ENCODE measurements at regions not wholly inside any gene's neighbourhood (a gene's known extent, or its start where the extent isn't known, plus 50 kb on each side); places are given as distances from the start of the nearest gene placed in this dataset.
A peak's percentile ranks its signal among the peaks of the same experiment; 100 is the strongest.

GRCh38 chrX:148333989-148334388 is 166.4 kb upstream of the AFF2 start:
- H3K4me1 ChIP-seq (ENCODE audit: insufficient read depth, low read length), result peaks cover 37% of the 10 kb centered on the region
- H3K27ac ChIP-seq (ENCODE audit: low read depth in 1 of 2, low read length in 2 of 2), result peak overlapping the region in 1 of 2 donors; percentile 64
- ChIA-PET CTCF (no interaction called here), POLR2A (interaction anchor here (0.6 to 1.4 kb wide), 4 partner anchors 11 to 113 kb away, joined by 3 to 8 read pairs (median 4); no protein-coding TSS in a partner anchor)
- no peaks in the 10 kb centered on the region for H3K9me3 Mint-ChIP-seq
- ATAC-seq (ENCODE audit: poor library complexity) (peak; percentile 92), DNase-seq (peak in 6 of 14 experiments; percentile 10 to 70 (median 22))
- no peaks in the 10 kb centered on the region for H3K27me3 Mint-ChIP-seq
- no peaks in the 10 kb centered on the region for H3K9me3 ChIP-seq (ENCODE audit: control insufficient read depth in 1 of 2, insufficient read depth in 1 of 2, low read length in 2 of 2)
- intact Hi-C loops (cut with DNase I, micrococcal nuclease), result no loop called here
- peak overlapping the region; percentile 95 for H3K27ac Mint-ChIP-seq
- no peak overlapping the region for H3K4me3 ChIP-seq (ENCODE audit: low read length)
- TF ChIP-seq, protein P1, sequence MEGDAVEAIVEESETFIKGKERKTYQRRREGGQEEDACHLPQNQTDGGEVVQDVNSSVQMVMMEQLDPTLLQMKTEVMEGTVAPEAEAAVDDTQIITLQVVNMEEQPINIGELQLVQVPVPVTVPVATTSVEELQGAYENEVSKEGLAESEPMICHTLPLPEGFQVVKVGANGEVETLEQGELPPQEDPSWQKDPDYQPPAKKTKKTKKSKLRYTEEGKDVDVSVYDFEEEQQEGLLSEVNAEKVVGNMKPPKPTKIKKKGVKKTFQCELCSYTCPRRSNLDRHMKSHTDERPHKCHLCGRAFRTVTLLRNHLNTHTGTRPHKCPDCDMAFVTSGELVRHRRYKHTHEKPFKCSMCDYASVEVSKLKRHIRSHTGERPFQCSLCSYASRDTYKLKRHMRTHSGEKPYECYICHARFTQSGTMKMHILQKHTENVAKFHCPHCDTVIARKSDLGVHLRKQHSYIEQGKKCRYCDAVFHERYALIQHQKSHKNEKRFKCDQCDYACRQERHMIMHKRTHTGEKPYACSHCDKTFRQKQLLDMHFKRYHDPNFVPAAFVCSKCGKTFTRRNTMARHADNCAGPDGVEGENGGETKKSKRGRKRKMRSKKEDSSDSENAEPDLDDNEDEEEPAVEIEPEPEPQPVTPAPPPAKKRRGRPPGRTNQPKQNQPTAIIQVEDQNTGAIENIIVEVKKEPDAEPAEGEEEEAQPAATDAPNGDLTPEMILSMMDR (IDR thresholded peaks at IDR 0.05), result no peak
- H3K36me3 ChIP-seq (ENCODE audit: insufficient read depth, low read length), result no peaks in the 10 kb centered on the region
- no peaks in the 10 kb centered on the region for H3K36me3 Mint-ChIP-seq (ENCODE audit: low read depth)
- H3K4me3 Mint-ChIP-seq, result peak overlapping the region; percentile 74
- peaks cover 73% of the 10 kb centered on the region for H3K4me1 Mint-ChIP-seq (ENCODE audit: low read depth)
- H3K27me3 ChIP-seq (ENCODE audit: control insufficient read depth in 1 of 2, insufficient read depth in 2 of 2, low read length in 2 of 2), result no peaks in the 10 kb centered on the region

DNA sequence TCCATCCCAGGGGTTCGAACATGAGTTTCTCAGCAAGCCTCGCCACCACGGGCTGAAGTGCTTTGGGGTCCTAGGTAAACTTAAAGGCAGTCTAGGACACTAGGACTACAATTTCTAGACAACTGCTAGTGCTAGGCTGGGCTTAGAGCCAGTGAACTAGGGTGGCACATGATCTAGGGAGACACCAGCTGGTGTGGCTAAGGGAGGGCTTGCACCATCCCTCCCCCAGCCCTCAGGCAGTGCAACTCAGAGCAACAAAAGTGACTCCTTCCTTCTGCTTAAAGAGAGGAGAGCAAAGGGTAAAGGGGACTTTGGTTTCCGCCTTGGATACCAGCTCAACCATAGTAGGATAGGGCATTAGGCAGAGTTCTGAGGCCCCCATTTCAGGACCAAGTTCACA is 162.5 kb upstream of the AFF2 start:
- TF ChIP-seq, protein P1 (IDR thresholded peaks at IDR 0.05), result no peak
- H3K27me3 Mint-ChIP-seq, result no peaks in the 10 kb centered on the region
- no peak overlapping the region for H3K27ac Mint-ChIP-seq
- ATAC-seq (ENCODE audit: poor library complexity), result no peak
- peaks cover 36% of the 10 kb centered on the region for H3K4me1 ChIP-seq (ENCODE audit: insufficient read depth, low read length)
- peaks cover 4% of the 10 kb centered on the region for H3K9me3 Mint-ChIP-seq
- H3K4me3 ChIP-seq (ENCODE audit: low read length), result no peak overlapping the region
- no peaks in the 10 kb centered on the region for H3K36me3 ChIP-seq (ENCODE audit: insufficient read depth, low read length)
- intact Hi-C loops (cut with DNase I, micrococcal nuclease), result no loop called here
- no peaks in the 10 kb centered on the region for H3K9me3 ChIP-seq (ENCODE audit: control insufficient read depth in 1 of 2, insufficient read depth in 1 of 2, low read length in 2 of 2)
- H3K4me3 Mint-ChIP-seq, result no peak overlapping the region
- ChIA-PET POLR2A (no interaction called here), CTCF (no interaction called here)
- DNase-seq, result no peak
- H3K36me3 Mint-ChIP-seq (ENCODE audit: low read depth), result peaks cover 4% of the 10 kb centered on the region
- H3K4me1 Mint-ChIP-seq (ENCODE audit: low read depth), result peaks cover 94% of the 10 kb centered on the region
- no peak overlapping the region for H3K27ac ChIP-seq (ENCODE audit: low read depth in 1 of 2, low read length in 2 of 2)
- no peaks in the 10 kb centered on the region for H3K27me3 ChIP-seq (ENCODE audit: control insufficient read depth in 1 of 2, insufficient read depth in 2 of 2, low read length in 2 of 2)

DNA sequence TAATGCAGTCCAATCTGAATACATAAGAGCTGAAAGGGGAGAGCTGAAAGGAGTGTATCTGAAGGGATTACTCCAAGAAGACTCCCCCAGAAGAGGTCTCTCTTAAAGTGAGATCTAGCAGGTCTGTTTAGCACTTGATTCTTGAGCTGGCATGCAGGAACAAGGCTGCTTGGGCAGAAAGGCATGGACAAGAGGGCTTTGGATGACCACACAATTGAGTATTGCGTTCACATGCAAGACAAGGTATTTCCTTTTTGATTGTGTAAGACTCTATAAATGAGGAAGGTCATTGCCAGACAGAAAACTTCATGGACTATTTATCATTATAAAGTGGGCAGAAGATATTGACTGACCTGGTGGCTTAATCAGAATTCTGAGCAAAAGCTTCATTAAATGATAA is 145.5 kb upstream of the AFF2 start:
- H3K27me3 Mint-ChIP-seq, result no peaks in the 10 kb centered on the region
- no peaks in the 10 kb centered on the region for H3K36me3 ChIP-seq (ENCODE audit: insufficient read depth, low read length)
- H3K27me3 ChIP-seq (ENCODE audit: control insufficient read depth in 1 of 2, insufficient read depth in 2 of 2, low read length in 2 of 2), result no peaks in the 10 kb centered on the region
- CTCF ChIA-PET, result no interaction called here
- no peaks in the 10 kb centered on the region for H3K9me3 Mint-ChIP-seq
- DNase-seq, result no peak
- H3K9me3 ChIP-seq (ENCODE audit: control insufficient read depth in 1 of 2, insufficient read depth in 1 of 2, low read length in 2 of 2), result peaks cover 0 to 7% of the 10 kb centered on the region in 2 experiments
- no peaks in the 10 kb centered on the region for H3K36me3 Mint-ChIP-seq (ENCODE audit: low read depth)
- no peak overlapping the region for H3K27ac ChIP-seq (ENCODE audit: low read depth in 1 of 2, low read length in 2 of 2)
- no peaks in the 10 kb centered on the region for H3K4me1 Mint-ChIP-seq (ENCODE audit: low read depth)
- ATAC-seq (ENCODE audit: poor library complexity), result no peak
- POLR2A ChIA-PET, result no interaction called here
- intact Hi-C loops (cut with DNase I, micrococcal nuclease), result no loop called here
- TF ChIP-seq, protein P1 (IDR thresholded peaks at IDR 0.05), result no peak
- H3K4me3 ChIP-seq (ENCODE audit: low read length), result no peak overlapping the region
- no peaks in the 10 kb centered on the region for H3K4me1 ChIP-seq (ENCODE audit: insufficient read depth, low read length)
- no peak overlapping the region for H3K27ac Mint-ChIP-seq
- no peak overlapping the region for H3K4me3 Mint-ChIP-seq
